ENCODE measurements at regions not wholly inside any gene's neighbourhood (a gene's known extent, or its start where the extent isn't known, plus 50 kb on each side); places are given as distances from the start of the nearest gene placed in this dataset.

DNA sequence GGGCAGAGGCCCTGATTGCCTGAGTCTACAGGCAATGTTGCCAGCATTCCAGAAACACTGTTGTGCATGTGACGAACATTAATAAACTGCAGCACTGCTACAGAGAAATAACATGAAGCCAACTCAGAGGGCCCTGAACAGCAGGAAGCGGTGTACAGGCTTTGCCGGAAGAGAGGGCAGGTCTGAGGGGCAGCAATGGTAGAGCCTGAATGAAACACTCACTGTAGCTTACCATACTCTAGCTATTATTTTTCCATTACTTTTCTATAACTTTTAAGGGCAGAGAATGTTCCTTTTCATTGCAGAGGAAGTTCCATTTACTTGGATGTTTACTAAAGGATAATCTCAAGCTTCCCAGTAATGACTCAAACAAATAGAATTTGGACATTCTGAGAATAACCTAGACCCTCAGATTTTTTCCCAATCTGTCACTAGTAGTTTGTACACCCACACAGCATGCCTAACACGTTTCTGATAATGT, 150.4 kb downstream of the MTX2 start:
- TF ChIP-seq, protein P1, sequence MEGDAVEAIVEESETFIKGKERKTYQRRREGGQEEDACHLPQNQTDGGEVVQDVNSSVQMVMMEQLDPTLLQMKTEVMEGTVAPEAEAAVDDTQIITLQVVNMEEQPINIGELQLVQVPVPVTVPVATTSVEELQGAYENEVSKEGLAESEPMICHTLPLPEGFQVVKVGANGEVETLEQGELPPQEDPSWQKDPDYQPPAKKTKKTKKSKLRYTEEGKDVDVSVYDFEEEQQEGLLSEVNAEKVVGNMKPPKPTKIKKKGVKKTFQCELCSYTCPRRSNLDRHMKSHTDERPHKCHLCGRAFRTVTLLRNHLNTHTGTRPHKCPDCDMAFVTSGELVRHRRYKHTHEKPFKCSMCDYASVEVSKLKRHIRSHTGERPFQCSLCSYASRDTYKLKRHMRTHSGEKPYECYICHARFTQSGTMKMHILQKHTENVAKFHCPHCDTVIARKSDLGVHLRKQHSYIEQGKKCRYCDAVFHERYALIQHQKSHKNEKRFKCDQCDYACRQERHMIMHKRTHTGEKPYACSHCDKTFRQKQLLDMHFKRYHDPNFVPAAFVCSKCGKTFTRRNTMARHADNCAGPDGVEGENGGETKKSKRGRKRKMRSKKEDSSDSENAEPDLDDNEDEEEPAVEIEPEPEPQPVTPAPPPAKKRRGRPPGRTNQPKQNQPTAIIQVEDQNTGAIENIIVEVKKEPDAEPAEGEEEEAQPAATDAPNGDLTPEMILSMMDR (IDR thresholded peaks at IDR 0.05), result no peak
- TF ChIP-seq POLR2A (IDR thresholded peaks at IDR 0.05), result no peak

Data from Peyer's patch (tissue), 4 donors.